ENCODE measurements at regions not wholly inside any gene's neighbourhood (a gene's known extent, or its start where the extent isn't known, plus 50 kb on each side); places are given as distances from the start of the nearest gene placed in this dataset.

GRCh38 chr2:51595836-51596235 lies 563.9 kb upstream of the NRXN1 start:
- no peak for TF ChIP-seq POLR2A (IDR thresholded peaks at IDR 0.05; ENCODE audit: low read depth, low read length)
- TF ChIP-seq CHD1 (IDR thresholded peaks at IDR 0.05; ENCODE audit: low read depth, low read length): no peak
- TF ChIP-seq, protein P1, sequence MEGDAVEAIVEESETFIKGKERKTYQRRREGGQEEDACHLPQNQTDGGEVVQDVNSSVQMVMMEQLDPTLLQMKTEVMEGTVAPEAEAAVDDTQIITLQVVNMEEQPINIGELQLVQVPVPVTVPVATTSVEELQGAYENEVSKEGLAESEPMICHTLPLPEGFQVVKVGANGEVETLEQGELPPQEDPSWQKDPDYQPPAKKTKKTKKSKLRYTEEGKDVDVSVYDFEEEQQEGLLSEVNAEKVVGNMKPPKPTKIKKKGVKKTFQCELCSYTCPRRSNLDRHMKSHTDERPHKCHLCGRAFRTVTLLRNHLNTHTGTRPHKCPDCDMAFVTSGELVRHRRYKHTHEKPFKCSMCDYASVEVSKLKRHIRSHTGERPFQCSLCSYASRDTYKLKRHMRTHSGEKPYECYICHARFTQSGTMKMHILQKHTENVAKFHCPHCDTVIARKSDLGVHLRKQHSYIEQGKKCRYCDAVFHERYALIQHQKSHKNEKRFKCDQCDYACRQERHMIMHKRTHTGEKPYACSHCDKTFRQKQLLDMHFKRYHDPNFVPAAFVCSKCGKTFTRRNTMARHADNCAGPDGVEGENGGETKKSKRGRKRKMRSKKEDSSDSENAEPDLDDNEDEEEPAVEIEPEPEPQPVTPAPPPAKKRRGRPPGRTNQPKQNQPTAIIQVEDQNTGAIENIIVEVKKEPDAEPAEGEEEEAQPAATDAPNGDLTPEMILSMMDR (IDR thresholded peaks at IDR 0.05 in 2 of 3, conservative IDR thresholded peaks at IDR 0.05 in 1 of 3; ENCODE audit: control insufficient read depth in 2 of 3, extremely low read depth in 1 of 3, insufficient read depth in 1 of 3, low read depth in 3 of 3, low read length in 3 of 3): no peak
- no peak for TF ChIP-seq YY1 (IDR thresholded peaks at IDR 0.05; ENCODE audit: low read depth, low read length)
